KMS-11 (cell line): ENCODE measurements at regions not wholly inside any gene's neighbourhood (a gene's known extent, or its start where the extent isn't known, plus 50 kb on each side); places are given as distances from the start of the nearest gene placed in this dataset.

Experiments
- H2AFZ ChIP-seq: fragments of 200-600 bp; sonication (generic); 2 replicates; pipeline ENCODE4 v1.6.1; 2016; ENCODE audit warnings: antibody characterized with exemption, mixed run types, low read depth
- H3K27ac ChIP-seq: fragments of 200-600 bp; sonication (generic); 2 replicates; pipeline ENCODE4 v1.6.1; 2016; ENCODE audit warnings: mild to moderate bottlenecking, mixed run types
- H3K27me3 ChIP-seq: fragments of 200-600 bp; sonication (generic); 2 replicates; pipeline ENCODE4 v1.6.1; 2017; ENCODE audit warnings: mild to moderate bottlenecking, low read depth, mixed run types, moderate library complexity; ENCODE audit not compliant: insufficient read depth
- H3K36me3 ChIP-seq: fragments of 200-600 bp; sonication (generic); 2 replicates; pipeline ENCODE4 v1.6.1; 2017; ENCODE audit warnings: mild to moderate bottlenecking, mixed run types; ENCODE audit not compliant: insufficient read depth
- H3K4me1 ChIP-seq: fragments of 200-600 bp; sonication (generic); 2 replicates; pipeline ENCODE4 v1.6.1; 2016; ENCODE audit warnings: mild to moderate bottlenecking, low read depth, mixed run types; ENCODE audit not compliant: poor library complexity, severe bottlenecking
- H3K4me2 ChIP-seq: fragments of 200-600 bp; sonication (generic); 2 replicates; pipeline ENCODE4 v1.7.0; 2016; ENCODE audit warnings: mild to moderate bottlenecking, mixed run types
- H3K4me3 ChIP-seq: fragments of 200-600 bp; sonication (generic); IDR thresholded peaks from 2 replicates; pipeline ENCODE4 v1.6.1; 2017; ENCODE audit warnings: low read depth, low read length, mixed read lengths; ENCODE audit not compliant: insufficient read depth
- H3K79me2 ChIP-seq: fragments of 200-600 bp; sonication (generic); 2 replicates; pipeline ENCODE4 v1.6.1; 2016; ENCODE audit warnings: low read depth, mixed run types; ENCODE audit not compliant: insufficient read depth
- H3K9ac ChIP-seq: fragments of 200-600 bp; sonication (generic); 2 replicates; pipeline ENCODE4 v1.6.1; 2016; ENCODE audit warnings: mild to moderate bottlenecking, mixed run types
- H4K20me1 ChIP-seq: fragments of 200-600 bp; sonication (generic); 2 replicates; pipeline ENCODE4 v1.6.1; 2016; ENCODE audit warnings: mild to moderate bottlenecking, mixed run types; ENCODE audit not compliant: insufficient read depth
- TF ChIP-seq, protein P1 (sequence below): fragments of 200-600 bp; sonication (generic); conservative IDR thresholded peaks from 2 replicates; pipeline ENCODE4 v1.6.1; 2017; ENCODE audit warnings: low read depth, mild to moderate bottlenecking, antibody characterized with exemption, low read length, moderate library complexity, mixed read lengths

DNA sequence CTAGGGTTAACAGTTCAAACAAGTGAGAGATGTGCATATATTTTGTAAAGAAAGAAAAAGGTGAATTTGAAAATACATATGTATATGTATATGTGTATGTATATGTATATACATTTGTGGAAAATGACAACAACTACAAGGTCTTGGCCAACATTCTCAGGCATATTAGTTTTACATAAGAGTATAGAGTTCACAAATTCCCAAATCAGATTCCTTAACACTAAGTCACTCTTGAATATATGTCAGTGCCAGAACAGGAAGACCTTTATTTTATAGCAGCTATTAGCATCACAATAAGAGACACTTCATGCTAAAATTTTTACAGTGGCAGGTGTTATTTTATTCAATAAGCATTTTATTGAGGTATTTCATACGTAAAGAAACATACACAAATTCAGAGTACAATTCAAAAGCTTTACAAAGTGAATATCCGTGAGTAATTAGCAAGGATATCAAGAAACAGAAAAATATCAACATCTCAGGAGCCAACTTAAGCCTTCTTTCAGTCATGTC is 179.7 kb downstream of the SLC6A15 start:
- H3K9ac ChIP-seq = no peak overlapping the region

DNA sequence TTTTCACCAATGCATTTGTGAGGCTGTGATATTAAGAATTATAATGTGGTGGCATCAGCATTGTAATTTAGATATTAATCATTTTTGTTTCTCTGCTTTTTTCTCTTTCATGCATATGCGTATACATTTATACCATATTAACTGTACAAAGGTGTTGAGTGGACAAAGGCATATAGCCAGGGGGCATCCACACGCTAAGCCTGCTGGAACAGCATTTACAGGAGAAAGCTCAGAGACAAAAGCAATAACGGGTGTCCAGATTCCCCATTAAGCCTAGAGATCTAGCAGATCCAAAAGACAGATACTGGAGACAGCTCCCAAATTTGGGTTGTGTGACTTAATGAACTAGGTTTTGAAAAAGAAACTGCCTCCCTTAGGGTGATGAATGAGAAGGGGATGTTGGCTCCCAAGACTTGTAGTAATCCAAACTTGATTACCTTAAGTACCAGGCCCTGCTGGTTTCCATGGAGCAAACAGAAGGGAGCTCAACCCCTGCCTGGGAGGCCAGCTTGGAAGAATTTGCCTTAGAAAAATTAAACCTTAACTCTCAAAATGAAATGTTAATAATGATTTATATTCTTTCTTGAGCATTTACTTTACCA is 181.9 kb downstream of the SLC6A15 start:
- no peak overlapping the region for H3K9ac ChIP-seq
- H3K36me3 ChIP-seq = no peaks in the 10 kb centered on the region
- H3K4me2 ChIP-seq = no peak overlapping the region
- H2AFZ ChIP-seq = no peak overlapping the region
- H3K27ac ChIP-seq = no peak overlapping the region
- peaks cover 10% of the 10 kb centered on the region for H3K4me1 ChIP-seq
- no peaks in the 10 kb centered on the region for H3K27me3 ChIP-seq
- TF ChIP-seq, protein P1, sequence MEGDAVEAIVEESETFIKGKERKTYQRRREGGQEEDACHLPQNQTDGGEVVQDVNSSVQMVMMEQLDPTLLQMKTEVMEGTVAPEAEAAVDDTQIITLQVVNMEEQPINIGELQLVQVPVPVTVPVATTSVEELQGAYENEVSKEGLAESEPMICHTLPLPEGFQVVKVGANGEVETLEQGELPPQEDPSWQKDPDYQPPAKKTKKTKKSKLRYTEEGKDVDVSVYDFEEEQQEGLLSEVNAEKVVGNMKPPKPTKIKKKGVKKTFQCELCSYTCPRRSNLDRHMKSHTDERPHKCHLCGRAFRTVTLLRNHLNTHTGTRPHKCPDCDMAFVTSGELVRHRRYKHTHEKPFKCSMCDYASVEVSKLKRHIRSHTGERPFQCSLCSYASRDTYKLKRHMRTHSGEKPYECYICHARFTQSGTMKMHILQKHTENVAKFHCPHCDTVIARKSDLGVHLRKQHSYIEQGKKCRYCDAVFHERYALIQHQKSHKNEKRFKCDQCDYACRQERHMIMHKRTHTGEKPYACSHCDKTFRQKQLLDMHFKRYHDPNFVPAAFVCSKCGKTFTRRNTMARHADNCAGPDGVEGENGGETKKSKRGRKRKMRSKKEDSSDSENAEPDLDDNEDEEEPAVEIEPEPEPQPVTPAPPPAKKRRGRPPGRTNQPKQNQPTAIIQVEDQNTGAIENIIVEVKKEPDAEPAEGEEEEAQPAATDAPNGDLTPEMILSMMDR = no peak
- no peaks in the 10 kb centered on the region for H3K79me2 ChIP-seq
- H3K4me3 ChIP-seq = no peak overlapping the region
- no peaks in the 10 kb centered on the region for H4K20me1 ChIP-seq

More for the DNA sequence above, 179.7 kb downstream of the SLC6A15 start:
- Histone ChIP-seq H3K27ac (no peak overlapping the region), H3K4me1 (peaks cover 6% of the 10 kb centered on the region), H3K79me2 (no peaks in the 10 kb centered on the region), H3K27me3 (no peaks in the 10 kb centered on the region), H3K4me2 (no peak overlapping the region), H3K36me3 (no peaks in the 10 kb centered on the region), H2AFZ (no peak overlapping the region), H3K4me3 (no peak overlapping the region), H4K20me1 (no peaks in the 10 kb centered on the region)
- TF ChIP-seq, protein P1 = no peak

DNA sequence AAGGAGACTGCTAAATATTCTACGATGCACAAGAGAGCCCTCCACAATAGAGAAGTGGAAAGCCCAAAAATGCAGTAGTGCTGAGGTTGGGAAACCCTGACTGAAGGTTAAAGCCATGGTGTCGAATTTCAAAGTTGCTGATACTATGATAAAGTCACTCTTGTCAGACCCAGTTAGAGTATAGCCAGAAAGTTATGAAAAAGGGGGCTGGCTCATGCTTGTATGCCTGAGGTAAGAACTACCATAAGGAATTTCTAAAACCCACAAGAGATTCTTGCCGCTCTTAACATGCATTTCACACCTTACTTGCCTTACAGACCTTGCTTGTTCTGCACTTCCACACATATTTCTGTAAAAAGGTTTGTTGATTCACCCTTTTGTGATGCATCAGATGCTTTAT is 184.6 kb downstream of the SLC6A15 start:
- Histone ChIP-seq H3K9ac (no peak overlapping the region), H3K4me2 (no peak overlapping the region)

DNA sequence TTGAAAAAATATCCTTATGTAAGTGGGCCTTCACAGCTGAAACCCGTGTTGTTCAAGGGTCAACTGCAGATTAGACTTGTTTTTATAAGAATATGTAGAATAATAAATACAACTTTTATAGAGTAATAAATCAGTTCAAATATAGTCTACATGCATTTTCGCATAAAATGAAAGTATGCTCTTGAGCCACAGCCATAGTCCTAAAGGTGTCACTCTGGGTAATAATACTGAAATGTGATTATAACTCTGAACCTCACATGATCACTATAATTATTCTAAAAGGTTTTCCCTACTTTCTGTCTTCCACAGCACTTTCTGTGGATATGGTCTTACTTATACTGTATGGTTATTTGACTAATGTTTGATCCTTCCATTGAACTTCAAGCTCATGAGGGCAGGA is 185.8 kb downstream of the SLC6A15 start:
- no peak overlapping the region for H3K4me3 ChIP-seq
- TF ChIP-seq, protein P1 = no peak
- no peaks in the 10 kb centered on the region for H3K36me3 ChIP-seq
- no peak overlapping the region for H3K4me2 ChIP-seq
- H3K4me1 ChIP-seq = peaks cover 10% of the 10 kb centered on the region
- no peaks in the 10 kb centered on the region for H3K79me2 ChIP-seq
- H3K27me3 ChIP-seq = no peaks in the 10 kb centered on the region
- no peak overlapping the region for H2AFZ ChIP-seq
- H4K20me1 ChIP-seq = no peaks in the 10 kb centered on the region
- H3K27ac ChIP-seq = no peak overlapping the region
- H3K9ac ChIP-seq = no peak overlapping the region

More for the DNA sequence above, 184.6 kb downstream of the SLC6A15 start:
- Histone ChIP-seq H3K27ac (no peak overlapping the region), H3K36me3 (no peaks in the 10 kb centered on the region), H3K79me2 (no peaks in the 10 kb centered on the region), H3K4me1 (peaks cover 10% of the 10 kb centered on the region), H2AFZ (no peak overlapping the region), H3K4me3 (no peak overlapping the region), H4K20me1 (no peaks in the 10 kb centered on the region), H3K27me3 (no peaks in the 10 kb centered on the region)
- TF ChIP-seq, protein P1 = no peak
